ENCODE measurements at regions not wholly inside any gene's neighbourhood (a gene's known extent, or its start where the extent isn't known, plus 50 kb on each side); places are given as distances from the start of the nearest gene placed in this dataset.
"Not testable (repeated sequence)": the region's sequence is repeated elsewhere in the genome, so short reads cannot be mapped to it uniquely, and the experiment has no call there.

DNA sequence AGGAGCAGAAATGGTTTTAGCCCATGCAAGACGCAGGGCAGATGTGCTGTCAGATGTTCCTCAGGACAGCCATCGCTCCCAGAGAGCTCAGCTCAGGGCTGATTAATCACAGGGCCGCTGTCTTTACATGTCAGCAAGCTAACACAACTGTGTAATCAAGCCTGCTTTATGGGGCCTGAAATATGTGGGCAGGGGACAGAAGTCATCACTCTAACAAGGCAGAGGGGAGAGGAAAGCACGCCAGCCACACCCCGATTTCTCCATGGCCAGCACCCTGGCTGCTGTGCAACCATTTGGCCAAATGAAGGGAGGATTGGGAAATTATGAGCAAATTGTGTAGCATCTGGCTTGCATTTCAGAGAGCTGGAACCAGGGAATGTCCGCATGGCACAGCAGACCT is 368.8 kb downstream of the NPHP4 start:
- no peak for DNase-seq

DNA sequence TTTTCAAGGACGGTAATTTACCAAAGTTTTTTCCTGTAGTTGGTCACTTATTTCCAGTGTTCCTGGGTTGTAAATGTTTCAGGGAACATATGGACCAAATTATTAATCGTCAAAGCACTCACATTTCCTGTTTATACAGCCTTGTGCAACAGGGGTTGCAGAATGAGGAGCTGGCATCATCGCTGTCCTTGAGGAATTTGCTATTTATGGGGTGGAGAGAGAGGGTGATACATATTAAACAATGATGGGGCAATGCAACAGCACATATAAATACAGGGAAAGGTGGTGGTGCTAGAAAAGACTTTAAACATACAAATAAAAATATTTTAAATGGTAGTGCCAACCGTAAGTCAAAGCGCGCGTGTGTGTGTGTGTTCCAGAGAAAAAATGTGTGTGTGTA is 369.8 kb downstream of the NPHP4 start:
- no peak for DNase-seq

DNA sequence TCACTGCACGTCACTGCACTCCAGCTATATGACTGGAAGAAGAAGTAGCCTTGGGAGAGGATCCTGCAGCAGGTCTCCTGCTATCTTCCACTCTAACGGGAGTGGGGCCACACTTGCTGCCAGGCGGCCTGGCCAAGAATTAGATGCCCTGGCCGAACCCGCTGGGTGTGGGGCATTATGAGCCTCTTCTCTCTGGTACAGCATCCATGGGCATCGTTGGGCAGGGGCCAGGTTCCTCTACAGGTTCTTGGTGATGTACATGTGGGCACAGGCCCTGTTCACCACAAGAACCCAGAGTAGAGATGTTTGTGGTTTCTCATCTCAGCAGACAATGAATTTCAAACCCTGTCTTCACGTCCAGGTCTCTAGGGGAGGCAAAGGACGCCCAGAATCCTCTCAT is 370.5 kb downstream of the NPHP4 start:
- DNase-seq = no peak

DNA sequence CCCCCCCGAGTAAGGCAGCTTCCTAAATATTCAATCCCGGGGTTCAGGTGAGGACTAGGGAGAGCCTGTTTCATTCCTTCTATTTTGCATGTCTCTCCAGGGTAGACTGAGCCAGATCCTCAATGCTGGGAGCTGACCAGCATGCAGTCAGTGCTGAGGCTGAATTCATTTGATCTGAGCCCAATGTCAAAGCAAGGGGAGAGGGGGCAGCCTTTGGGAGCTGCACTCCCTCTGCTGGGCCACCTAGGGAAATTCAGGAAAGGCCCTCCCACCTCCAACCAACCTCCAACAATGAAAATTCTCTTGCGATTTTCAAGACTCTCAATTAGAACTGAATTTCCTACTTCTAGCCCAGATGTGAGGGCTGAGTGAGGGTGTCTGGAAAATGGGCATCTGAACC is 371.2 kb downstream of the NPHP4 start:
- no peak for DNase-seq

DNA sequence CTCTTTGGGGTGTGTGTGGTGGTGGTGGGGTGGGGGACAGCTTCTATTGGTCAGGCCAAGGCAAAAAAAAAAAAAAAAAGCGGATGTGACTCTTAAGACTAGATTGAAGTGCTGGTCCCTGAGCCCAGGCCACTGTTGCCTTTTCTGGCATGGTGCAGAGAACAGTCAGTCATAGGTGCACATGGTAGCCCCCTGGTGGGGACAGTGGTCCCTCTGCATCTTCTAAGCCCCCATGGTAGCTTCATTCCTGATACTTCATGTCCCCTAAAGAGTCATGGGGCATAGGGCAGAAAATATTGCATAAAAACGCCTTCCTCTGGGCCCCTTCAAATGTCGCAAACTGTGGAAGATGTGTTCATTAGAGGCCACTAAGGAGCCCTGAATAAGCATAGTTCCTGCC is 371.8 kb downstream of the NPHP4 start:
- no peak for DNase-seq

DNA sequence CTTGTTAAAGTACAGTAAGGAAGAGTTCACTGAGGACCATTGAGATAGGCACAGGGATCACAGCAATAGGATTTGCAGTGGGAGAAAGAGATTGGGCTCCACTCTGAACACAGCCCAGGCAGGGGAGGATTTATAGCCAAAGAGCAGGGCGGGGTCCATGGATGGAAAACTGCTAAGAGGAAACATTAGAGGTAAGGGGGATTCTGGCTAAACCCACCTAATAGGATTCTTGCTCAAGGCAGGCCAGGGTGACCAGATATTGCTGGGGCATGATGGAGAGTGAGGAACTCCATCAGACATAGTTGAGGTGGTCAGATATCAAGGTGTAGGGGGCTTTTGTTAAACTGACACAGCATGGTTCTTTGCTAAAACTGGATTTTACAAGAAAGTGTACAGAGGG is 372.8 kb downstream of the NPHP4 start:
- DNase-seq = no peak

DNA sequence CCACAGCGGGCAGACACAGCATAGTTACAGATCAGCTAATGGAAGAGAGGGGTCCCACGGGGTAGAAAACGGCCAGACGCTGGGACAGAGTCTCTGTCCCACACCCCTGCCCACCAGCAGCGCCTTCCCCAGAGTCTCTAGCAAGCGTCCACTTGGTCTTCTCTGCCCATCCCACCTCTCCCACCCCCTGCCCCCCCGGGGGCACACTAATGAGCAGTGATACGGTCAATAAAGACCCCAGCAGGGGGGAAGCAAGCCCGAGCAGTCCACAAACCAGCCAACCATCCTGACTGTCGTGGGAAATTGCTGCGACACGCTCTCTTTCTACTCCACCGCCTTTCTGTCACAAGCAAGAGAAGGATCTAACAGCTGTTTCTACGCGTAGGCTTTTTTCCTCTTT is 374.7 kb downstream of the NPHP4 start:
- no peak for DNase-seq

DNA sequence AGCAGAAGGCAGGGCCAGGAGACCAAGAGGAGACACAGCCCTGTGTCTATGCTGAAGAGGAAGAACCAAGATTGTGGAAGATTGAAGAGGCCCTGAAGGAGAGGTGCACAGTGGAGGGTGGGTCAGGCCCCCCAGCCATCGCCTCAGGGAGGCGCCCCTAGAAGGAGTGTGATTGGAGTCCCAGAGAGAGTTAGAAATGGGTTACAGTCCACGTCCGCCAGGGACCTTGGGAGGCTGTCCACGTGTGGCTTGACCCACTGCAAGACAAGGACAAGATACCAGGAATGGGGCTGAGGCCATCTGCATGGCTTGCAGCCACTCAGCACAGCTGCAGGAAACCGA is 375.1 kb downstream of the NPHP4 start:
- no peak for DNase-seq

DNA sequence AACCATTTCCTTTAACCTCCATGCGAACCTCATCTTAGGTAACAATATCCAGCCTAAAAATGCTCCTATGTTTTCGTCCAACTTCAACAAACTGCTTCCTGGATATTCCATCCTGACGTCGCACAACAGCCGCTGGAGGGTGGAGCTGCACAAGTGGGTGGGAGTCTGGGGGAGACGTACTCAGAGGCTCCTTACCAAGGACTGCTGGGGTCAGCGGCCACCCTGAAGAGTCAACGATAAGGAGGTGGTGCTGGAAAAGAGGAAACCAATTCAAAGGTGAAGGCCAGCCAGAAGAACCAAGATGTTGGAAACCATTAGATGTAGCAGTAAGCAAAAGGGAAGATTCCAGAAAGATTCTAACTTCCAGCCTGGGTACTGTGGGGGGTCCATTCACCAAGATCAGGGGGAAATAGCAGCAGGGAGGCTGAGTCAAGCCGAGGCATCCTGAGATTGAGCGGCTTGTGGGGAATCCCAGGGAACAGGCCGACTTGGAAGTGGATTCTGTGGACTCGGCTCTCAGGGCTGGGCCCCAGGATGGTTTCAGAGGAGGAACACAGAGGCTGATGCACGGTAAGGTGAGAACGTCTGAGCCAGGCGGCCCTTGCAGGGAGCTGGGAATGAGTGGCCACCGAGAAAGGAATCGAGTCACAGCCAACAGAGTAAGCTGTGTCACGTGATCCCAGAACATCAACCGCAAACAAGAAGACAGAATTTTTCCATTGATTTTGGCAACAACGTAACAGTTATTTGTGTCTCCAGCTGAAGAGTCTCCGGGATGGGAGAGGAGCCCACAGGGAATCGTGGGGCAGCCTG is 375.7 kb downstream of the NPHP4 start:
- DNase-seq = no peak

DNA sequence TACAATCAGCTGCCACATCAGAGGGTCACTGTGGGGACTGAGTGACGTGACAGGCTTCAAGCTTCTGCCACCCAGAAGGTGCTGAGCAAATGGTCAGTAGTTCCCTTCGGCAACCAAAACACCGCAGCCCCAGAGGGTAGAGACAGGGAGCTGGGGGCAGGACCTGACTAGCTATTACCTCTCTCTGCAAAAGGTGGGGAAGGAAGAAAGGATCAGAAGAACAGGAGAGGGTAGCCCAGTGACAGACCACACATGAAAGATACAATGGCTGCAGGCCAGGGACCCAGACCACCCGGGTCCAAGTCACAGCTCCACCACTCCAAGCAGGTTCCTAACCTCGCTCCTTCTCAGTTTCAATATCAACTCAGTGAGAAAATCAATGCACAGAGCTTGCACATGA is 377.1 kb downstream of the NPHP4 start:
- DNase-seq = no peak

DNA sequence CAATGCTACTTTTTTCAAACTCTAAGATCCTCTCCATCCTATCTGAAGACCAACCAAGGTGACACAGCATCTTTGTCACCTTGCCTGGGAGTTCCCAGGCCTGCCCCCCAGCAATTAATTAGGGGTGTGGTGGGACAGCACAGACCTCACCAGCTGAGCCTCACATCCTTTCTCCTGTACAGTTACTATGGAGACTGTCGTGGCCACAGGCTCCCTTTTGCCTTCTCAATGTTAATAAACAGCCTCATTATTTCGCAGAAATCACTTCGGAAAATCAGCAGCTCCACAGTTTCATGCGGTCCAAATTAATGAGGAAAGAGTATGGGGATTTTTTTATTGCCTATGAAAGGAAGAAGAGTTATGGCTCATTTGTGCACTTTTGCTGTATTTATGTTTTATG is 378.3 kb downstream of the NPHP4 start:
- DNase-seq = no peak

DNA sequence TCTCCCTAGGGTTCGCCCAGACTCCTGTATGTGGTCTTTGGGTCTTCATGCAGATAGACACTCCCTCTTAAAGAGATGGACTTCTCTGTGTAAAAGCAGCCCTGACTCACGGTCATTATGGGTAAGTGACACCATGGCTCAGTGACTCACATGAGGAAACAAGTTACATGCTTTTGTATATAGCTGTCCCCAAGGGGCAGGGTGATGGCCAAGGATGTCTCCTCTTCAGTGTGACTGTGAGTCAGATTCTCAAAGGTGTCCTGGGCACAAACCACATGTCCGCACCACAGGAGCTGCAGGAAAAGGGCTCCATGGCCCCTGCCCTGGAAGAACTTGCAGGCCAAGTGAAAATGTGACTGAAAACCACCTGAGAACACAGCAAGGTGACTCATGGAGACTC is 380.4 kb downstream of the NPHP4 start:
- no peak for DNase-seq

DNA sequence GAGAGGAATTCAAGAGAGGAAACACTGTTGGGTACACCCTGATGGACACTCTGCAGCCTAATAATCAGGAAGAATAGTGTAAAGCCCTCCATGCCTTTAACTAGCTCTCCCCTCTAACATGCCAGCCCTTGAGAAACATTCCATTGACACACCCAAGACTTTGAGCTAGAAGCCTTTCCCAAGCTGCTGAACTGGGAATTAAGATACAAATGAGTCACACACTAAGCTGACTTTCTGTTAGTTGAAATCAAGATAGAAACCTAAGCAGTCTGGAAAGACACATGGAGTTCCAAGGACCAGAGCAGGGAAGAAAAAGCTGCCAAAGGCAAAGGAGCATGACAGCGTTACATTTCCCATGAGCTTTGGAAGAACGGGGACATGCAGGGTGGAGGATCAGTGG is 380.8 kb downstream of the NPHP4 start:
- no peak for DNase-seq

DNA sequence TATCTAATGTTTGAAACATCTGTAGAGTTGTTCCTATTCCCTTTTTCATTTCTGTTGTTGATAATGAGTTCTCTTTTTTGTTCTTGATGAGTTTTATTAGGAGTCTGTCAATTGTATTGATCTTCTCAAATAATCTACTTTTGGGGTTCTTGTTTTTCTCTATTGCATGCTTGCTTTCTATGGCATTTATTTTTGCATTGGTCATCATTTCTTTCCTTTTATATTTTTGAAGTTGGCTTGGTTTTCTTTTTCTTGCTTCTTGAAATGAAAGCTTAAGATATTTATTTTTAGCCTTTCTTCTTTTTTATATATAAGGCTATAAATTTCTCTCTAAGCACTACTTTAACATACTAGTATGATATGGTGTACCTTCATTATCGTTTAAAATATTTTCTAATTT is 381.8 kb downstream of the NPHP4 start:
- no peak for DNase-seq

DNA sequence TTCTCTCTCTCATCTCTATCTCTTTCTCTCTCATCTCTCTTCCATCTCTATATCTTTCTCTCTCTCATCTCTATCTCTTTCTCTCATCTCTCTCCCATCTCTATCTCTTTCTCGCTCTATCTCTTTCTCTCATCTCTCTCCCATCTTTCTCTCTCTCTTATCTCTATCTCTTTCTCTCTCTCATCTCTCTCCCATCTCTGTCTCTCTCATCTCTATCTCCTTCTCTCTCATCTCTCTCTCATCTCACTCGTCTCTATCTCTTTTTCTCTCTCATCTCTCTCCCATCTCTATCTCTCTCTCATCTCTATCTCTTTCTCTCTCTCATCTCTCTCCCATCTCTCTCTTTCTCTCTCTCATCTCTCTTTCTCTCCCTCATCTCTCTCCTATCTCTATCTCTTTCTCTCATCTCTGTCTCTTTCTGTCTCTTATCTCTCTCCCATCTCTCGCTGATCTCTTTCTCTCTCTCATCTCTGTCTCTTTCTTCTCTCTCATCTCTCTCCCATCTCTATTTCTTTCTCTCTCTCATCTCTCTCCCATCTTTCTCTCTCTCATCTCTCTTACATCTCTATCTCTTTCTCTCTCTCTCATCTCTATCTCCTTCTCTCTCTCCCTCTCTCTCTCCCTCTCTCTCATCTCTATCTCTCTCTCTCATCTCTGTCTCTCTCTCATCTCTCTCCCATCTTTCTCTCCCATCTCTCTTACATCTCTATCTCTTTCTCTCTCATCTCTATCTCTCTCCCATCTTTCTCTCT is 388.7 kb downstream of the NPHP4 start:
- DNase-seq = no peak

DNA sequence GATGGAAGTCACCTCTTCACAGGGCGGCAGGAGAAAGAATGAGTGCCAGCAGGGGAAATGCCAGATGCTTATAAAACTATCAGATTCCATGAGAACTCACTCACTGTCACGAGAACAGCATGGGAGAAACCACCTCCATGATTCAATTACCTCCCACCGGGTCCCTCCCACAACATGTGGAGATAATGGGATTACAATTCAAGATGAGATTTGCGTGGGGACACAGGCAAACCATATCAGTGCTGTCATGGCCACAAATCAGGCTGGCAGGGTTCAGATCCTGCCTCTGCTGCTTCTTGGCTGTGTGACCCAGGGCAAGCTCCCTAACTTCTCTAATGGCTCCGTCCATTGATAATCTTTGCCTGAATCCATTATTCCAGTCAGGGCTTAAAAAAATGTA is 389.5 kb downstream of the NPHP4 start:
- not testable (repeated sequence) for DNase-seq

DNA sequence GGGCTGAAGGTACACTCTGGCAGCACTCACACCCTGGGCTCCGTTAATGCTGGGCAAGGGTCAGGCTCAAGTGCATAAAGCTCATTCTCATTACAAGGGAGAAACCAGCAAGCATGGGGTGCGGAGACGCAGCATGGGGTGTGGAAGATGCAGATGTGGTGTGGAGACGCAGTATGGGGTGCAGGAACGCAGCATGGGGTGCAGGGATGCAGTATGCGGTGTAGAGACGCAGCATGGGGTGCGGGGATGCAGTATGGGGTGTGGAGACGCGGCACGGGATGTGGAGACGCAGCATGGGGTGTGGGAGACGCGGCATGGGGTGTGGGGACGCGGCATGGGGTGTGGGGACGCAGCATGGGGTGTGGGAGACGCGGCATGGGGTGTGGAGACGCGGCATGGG is 390.7 kb downstream of the NPHP4 start:
- DNase-seq = no peak

DNA sequence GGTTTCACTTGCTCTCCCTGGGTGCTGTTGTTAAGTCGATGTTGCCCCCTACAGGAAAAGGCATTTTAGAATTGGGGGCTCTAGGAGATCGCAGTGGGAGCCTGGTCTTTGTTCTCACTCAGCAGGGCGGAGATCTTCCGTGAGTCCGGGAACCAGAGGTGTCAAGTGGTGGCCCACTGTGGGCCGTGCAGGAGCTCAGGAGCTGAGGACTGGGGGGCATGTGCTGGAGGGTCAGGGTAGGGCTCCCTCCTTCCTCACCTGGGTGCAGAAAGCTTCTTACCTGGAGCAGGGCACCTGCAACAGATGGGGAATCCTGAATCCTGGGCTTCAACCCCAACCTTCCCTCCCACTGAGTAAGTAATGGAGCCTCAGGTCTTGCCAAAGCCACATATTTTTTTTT is 392.7 kb downstream of the NPHP4 start:
- no peak for DNase-seq

DNA sequence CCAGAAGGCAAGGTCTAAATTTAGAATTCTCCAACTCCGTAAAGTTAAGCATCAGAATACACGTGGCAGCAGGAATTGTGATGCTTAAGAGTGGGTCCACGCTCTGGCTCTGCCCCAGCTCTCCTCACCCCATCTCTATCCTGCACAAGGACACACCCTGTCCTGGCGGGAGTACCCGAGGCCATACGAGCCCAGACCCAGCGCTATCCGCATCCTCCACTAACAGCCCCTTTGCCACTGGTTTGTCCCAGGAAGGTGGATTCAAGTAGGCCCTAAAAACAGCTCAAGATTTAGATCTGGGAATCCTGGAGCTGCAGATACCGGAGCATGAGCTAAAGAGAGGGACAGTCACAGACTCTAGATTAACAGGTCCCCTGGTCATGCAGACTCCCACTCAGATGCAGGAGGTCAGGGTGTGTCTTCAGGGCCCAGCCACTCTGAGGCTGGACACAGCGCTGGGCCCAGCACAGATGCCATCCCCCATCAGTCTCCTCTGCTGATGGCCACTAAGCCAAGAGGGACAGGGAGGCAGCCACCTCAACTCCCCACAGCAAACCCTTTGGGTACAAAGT is 393.3 kb downstream of the NPHP4 start:
- DNase-seq = no peak

DNA sequence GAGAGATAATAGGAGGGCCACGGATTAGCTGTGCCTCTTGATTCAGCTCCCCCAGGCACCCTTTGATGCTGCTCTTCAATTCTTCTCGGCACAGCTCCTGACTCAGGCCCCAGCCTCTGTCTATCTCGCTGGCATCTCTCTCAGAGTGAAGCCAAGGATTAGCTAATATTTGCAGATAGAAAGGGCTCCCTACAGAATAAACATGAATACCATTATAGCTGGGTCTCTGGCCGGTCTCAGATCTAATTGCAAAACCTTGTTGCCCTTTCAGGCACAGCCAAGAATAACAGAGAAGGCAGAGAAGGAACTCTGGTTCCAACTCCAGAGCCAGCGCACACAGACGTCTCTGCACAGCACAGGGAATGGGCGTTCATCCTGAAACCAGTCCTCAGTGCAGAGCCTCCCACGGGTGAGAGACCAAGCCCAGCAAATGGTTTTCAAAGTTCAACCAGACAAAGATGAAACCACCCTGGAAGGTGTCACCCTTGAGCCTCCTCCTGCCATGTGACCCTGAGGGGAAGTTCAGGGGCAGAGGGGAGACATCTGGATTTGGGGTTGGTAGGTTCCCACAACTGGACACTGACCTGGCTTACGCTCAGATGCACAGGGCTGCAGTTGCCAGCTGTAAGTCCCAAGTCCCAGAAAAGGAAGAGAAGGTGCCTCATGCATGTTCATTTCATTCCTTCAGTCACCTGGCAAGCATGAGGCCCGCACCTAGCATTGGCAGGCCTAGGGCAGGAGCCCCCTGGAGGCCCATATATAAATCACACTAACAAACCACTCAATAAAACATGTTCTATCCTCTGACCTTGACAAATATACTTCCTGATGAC is 394.0 kb downstream of the NPHP4 start:
- no peak for DNase-seq

DNA sequence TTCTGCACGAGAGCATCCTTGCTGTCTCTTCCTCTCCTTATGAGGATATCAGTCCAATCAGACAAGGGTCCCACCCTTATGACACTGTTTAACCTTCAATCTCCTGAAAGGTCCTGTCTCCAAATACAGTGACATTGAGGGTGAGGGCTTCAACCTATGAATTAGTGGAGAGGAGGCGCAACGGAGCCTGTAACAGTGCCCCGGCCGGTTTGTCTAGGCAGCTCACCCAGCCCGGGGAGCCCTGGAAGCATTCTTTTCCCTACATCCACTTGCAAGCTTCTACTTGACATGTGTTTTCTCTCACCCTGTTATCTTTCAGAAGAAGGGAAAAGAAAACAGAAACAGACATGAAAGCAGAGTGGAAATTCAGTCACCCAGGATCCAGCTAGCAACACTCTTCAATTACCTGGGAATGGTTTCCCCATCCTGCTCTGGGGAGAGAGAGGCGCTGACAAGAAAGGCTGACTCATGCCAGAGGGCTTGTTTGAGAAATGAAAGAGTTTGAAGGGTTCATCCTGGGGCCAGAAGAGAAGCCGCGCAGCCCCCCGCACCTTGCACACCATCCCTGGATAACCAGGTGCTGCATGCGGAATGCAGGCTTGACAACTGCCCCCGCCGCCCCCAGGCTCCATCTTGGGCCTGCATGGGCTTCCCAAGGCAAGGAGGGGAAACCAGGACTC is 394.9 kb downstream of the NPHP4 start:
- DNase-seq = no peak

DNA sequence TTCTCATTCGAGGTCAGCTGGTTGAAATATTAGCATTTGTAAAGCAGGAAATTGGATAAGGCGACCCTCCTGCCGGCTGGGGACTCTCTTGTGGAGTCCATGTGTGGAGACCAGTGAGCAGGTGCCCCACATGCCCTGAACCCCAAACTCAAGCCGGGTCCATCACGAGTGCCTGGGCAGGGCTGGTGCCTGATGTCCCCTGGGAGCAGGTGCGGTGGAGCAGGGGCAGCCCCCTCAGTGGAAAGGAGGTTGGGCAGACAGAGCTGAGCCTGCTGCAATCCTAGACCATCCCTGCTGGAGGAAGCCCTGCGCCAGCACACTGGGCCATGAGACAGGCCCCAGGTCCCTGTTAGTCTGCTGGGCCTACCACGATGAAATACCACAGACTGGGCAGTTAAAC is 395.6 kb downstream of the NPHP4 start:
- DNase-seq = no peak

All from GOT3 (cell line).